ENCODE measurements at regions not wholly inside any gene's neighbourhood (a gene's known extent, or its start where the extent isn't known, plus 50 kb on each side); places are given as distances from the start of the nearest gene placed in this dataset.

- no peak for TF ChIP-seq CTCF (IDR thresholded peaks at IDR 0.05; ENCODE audit: low read depth, low read length)
- no peaks in the 10 kb centered on the region for H3K27me3 ChIP-seq (ENCODE audit: insufficient read depth, low read depth, severe bottlenecking)
- DNase-seq: no peak
- H3K27ac ChIP-seq: no peak overlapping the region
- H3K36me3 ChIP-seq: no peaks in the 10 kb centered on the region
- H3K4me3 ChIP-seq (ENCODE audit: low read depth, low read length): no peak overlapping the region
- H3K9me3 ChIP-seq (ENCODE audit: severe bottlenecking): no peaks in the 10 kb centered on the region
These were observed 157.7 kb downstream of the HHIPL2 start for GRCh38 chr1:222390181-222390580.

GRCh38 chr1:222387007-222387814 lies 160.7 kb downstream of the HHIPL2 start:
- H3K4me3 ChIP-seq (ENCODE audit: low read depth, low read length): no peak overlapping the region
- H3K27ac ChIP-seq: no peak overlapping the region
- TF ChIP-seq CTCF (IDR thresholded peaks at IDR 0.05; ENCODE audit: low read depth, low read length): peak; percentile 33; the same call in 1 of the 2 replicates
- DNase-seq: no peak
- no peaks in the 10 kb centered on the region for H3K9me3 ChIP-seq (ENCODE audit: severe bottlenecking)
- H3K27me3 ChIP-seq (ENCODE audit: insufficient read depth, low read depth, severe bottlenecking): no peaks in the 10 kb centered on the region
- no peaks in the 10 kb centered on the region for H3K36me3 ChIP-seq

- no peaks in the 10 kb centered on the region for H3K27me3 ChIP-seq (ENCODE audit: insufficient read depth, low read depth, severe bottlenecking)
- no peak for DNase-seq
- no peak for TF ChIP-seq CTCF (IDR thresholded peaks at IDR 0.05; ENCODE audit: low read depth, low read length)
These were observed 161.9 kb downstream of the HHIPL2 start for GRCh38 chr1:222385955-222386354.

GRCh38 chr1:222385262-222385661 lies 162.6 kb downstream of the HHIPL2 start:
- Histone ChIP-seq H3K27me3 (ENCODE audit: insufficient read depth, low read depth, severe bottlenecking) (no peaks in the 10 kb centered on the region), H3K9me3 (ENCODE audit: severe bottlenecking) (no peaks in the 10 kb centered on the region), H3K36me3 (no peaks in the 10 kb centered on the region), H3K4me3 (ENCODE audit: low read depth, low read length) (no peak overlapping the region), H3K27ac (no peak overlapping the region)
- DNase-seq: no peak
- TF ChIP-seq CTCF (IDR thresholded peaks at IDR 0.05; ENCODE audit: low read depth, low read length): no peak

More at GRCh38 chr1:222385955-222386354, 161.9 kb downstream of the HHIPL2 start:
- Histone ChIP-seq H3K27ac (no peak overlapping the region), H3K9me3 (ENCODE audit: severe bottlenecking) (no peaks in the 10 kb centered on the region), H3K36me3 (no peaks in the 10 kb centered on the region), H3K4me3 (ENCODE audit: low read depth, low read length) (no peak overlapping the region)

- Histone ChIP-seq H3K27ac (no peak overlapping the region), H3K27me3 (ENCODE audit: insufficient read depth, low read depth, severe bottlenecking) (no peaks in the 10 kb centered on the region), H3K4me3 (ENCODE audit: low read depth, low read length) (no peak overlapping the region), H3K9me3 (ENCODE audit: severe bottlenecking) (no peaks in the 10 kb centered on the region), H3K36me3 (no peaks in the 10 kb centered on the region)
- no peak for DNase-seq
- TF ChIP-seq CTCF (IDR thresholded peaks at IDR 0.05; ENCODE audit: low read depth, low read length): no peak
These were observed 163.4 kb downstream of the HHIPL2 start for GRCh38 chr1:222384531-222384930.

- Histone ChIP-seq H3K9me3 (ENCODE audit: severe bottlenecking) (no peaks in the 10 kb centered on the region), H3K4me3 (ENCODE audit: low read depth, low read length) (no peak overlapping the region), H3K27me3 (ENCODE audit: insufficient read depth, low read depth, severe bottlenecking) (no peaks in the 10 kb centered on the region), H3K27ac (no peak overlapping the region), H3K36me3 (no peaks in the 10 kb centered on the region)
- TF ChIP-seq CTCF (IDR thresholded peaks at IDR 0.05; ENCODE audit: low read depth, low read length): no peak
- no peak for DNase-seq
These were observed 165.7 kb downstream of the HHIPL2 start for GRCh38 chr1:222382171-222382570.
